ENCODE measurements at regions not wholly inside any gene's neighbourhood (a gene's known extent, or its start where the extent isn't known, plus 50 kb on each side); places are given as distances from the start of the nearest gene placed in this dataset.

DNA sequence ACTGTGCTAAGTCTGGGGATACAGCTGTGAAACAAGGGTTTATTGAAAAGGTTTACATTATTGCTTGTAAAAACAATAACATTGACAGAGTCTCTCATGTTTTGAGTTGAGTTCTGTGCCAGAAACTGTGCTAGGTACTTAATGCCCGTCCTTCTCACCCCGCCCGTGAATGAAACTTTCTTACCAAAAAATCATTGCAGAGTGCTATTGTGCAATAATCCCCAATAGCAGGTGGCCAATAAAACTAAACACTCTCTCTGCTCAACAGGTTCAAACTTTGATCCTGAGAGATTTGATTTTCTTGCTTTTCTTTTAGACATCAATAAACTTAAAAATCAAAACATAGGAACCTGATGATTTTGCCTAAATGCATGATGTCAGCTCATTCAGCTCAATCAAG is 441.6 kb downstream of the HAPSTR1 start:
- TF ChIP-seq, protein P1, sequence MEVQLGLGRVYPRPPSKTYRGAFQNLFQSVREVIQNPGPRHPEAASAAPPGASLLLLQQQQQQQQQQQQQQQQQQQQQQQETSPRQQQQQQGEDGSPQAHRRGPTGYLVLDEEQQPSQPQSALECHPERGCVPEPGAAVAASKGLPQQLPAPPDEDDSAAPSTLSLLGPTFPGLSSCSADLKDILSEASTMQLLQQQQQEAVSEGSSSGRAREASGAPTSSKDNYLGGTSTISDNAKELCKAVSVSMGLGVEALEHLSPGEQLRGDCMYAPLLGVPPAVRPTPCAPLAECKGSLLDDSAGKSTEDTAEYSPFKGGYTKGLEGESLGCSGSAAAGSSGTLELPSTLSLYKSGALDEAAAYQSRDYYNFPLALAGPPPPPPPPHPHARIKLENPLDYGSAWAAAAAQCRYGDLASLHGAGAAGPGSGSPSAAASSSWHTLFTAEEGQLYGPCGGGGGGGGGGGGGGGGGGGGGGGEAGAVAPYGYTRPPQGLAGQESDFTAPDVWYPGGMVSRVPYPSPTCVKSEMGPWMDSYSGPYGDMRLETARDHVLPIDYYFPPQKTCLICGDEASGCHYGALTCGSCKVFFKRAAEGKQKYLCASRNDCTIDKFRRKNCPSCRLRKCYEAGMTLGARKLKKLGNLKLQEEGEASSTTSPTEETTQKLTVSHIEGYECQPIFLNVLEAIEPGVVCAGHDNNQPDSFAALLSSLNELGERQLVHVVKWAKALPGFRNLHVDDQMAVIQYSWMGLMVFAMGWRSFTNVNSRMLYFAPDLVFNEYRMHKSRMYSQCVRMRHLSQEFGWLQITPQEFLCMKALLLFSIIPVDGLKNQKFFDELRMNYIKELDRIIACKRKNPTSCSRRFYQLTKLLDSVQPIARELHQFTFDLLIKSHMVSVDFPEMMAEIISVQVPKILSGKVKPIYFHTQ (CRISPR knock-in tag; IDR thresholded peaks at IDR 0.05), result no peak
- TF ChIP-seq RELA (CRISPR knock-in tag; IDR thresholded peaks at IDR 0.05; ENCODE audit: borderline replicate concordance) (no peak), JUN (CRISPR knock-in tag; IDR thresholded peaks at IDR 0.05) (no peak), RORB (CRISPR knock-in tag; IDR thresholded peaks at IDR 0.05) (no peak), GRHL2 (CRISPR knock-in tag; IDR thresholded peaks at IDR 0.05; ENCODE audit: insufficient replicate concordance, severe bottlenecking) (no peak), ZNF138 (CRISPR knock-in tag; conservative IDR thresholded peaks at IDR 0.05) (no peak), NFATC4 (CRISPR knock-in tag; IDR thresholded peaks at IDR 0.05) (no peak), SOX15 (CRISPR knock-in tag; IDR thresholded peaks at IDR 0.05) (no peak), GABPB1 (CRISPR knock-in tag; IDR thresholded peaks at IDR 0.05) (no peak), GTF2I (CRISPR knock-in tag; conservative IDR thresholded peaks at IDR 0.05) (no peak), CREB1 (CRISPR knock-in tag; IDR thresholded peaks at IDR 0.05) (no peak), TEAD4 (CRISPR knock-in tag; IDR thresholded peaks at IDR 0.05) (no peak)
- TF ChIP-seq, protein P2, sequence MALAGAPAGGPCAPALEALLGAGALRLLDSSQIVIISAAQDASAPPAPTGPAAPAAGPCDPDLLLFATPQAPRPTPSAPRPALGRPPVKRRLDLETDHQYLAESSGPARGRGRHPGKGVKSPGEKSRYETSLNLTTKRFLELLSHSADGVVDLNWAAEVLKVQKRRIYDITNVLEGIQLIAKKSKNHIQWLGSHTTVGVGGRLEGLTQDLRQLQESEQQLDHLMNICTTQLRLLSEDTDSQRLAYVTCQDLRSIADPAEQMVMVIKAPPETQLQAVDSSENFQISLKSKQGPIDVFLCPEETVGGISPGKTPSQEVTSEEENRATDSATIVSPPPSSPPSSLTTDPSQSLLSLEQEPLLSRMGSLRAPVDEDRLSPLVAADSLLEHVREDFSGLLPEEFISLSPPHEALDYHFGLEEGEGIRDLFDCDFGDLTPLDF (CRISPR knock-in tag; IDR thresholded peaks at IDR 0.05), result no peak
- TF ChIP-seq, protein P3, sequence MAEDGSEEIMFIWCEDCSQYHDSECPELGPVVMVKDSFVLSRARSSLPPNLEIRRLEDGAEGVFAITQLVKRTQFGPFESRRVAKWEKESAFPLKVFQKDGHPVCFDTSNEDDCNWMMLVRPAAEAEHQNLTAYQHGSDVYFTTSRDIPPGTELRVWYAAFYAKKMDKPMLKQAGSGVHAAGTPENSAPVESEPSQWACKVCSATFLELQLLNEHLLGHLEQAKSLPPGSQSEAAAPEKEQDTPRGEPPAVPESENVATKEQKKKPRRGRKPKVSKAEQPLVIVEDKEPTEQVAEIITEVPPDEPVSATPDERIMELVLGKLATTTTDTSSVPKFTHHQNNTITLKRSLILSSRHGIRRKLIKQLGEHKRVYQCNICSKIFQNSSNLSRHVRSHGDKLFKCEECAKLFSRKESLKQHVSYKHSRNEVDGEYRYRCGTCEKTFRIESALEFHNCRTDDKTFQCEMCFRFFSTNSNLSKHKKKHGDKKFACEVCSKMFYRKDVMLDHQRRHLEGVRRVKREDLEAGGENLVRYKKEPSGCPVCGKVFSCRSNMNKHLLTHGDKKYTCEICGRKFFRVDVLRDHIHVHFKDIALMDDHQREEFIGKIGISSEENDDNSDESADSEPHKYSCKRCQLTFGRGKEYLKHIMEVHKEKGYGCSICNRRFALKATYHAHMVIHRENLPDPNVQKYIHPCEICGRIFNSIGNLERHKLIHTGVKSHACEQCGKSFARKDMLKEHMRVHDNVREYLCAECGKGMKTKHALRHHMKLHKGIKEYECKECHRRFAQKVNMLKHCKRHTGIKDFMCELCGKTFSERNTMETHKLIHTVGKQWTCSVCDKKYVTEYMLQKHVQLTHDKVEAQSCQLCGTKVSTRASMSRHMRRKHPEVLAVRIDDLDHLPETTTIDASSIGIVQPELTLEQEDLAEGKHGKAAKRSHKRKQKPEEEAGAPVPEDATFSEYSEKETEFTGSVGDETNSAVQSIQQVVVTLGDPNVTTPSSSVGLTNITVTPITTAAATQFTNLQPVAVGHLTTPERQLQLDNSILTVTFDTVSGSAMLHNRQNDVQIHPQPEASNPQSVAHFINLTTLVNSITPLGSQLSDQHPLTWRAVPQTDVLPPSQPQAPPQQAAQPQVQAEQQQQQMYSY (CRISPR knock-in tag; IDR thresholded peaks at IDR 0.05), result no peak
- TF ChIP-seq, protein P4, sequence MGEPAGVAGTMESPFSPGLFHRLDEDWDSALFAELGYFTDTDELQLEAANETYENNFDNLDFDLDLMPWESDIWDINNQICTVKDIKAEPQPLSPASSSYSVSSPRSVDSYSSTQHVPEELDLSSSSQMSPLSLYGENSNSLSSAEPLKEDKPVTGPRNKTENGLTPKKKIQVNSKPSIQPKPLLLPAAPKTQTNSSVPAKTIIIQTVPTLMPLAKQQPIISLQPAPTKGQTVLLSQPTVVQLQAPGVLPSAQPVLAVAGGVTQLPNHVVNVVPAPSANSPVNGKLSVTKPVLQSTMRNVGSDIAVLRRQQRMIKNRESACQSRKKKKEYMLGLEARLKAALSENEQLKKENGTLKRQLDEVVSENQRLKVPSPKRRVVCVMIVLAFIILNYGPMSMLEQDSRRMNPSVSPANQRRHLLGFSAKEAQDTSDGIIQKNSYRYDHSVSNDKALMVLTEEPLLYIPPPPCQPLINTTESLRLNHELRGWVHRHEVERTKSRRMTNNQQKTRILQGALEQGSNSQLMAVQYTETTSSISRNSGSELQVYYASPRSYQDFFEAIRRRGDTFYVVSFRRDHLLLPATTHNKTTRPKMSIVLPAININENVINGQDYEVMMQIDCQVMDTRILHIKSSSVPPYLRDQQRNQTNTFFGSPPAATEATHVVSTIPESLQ (CRISPR knock-in tag; IDR thresholded peaks at IDR 0.05), result no peak
- TF ChIP-seq, protein P5, sequence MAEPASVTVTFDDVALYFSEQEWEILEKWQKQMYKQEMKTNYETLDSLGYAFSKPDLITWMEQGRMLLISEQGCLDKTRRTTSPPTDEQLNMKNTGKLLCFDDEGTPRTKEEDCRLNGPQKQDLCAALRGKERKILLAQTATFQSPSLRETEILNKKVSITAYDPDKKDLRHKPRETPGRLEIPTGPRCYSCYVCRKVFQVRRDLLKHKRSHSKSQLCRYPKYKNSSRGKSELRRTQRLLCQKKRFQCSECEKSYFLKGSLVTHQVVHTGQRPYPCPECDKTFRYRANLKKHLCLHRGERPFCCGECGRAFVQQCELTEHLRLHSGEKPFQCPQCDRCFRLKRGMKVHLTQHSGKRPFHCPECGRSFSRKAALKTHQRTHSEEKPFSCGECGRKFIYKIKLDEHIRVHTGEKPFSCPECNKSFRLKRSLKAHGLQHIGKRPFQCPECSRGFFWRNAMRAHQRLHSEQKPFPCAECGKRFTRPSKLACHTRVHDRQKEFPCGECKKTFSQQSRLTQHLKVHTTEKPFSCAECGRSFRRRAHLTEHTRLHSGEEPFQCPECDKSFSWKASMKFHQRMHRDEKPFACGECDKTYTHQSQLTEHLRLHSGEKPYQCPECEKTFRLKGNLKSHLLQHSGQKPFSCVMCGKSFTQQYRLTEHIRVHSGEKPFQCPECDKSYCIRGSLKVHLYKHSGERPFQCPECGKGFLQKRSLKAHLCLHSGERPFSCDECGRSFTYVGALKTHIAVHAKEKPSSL (CRISPR knock-in tag; conservative IDR thresholded peaks at IDR 0.05), result no peak
- TF ChIP-seq, protein P6, sequence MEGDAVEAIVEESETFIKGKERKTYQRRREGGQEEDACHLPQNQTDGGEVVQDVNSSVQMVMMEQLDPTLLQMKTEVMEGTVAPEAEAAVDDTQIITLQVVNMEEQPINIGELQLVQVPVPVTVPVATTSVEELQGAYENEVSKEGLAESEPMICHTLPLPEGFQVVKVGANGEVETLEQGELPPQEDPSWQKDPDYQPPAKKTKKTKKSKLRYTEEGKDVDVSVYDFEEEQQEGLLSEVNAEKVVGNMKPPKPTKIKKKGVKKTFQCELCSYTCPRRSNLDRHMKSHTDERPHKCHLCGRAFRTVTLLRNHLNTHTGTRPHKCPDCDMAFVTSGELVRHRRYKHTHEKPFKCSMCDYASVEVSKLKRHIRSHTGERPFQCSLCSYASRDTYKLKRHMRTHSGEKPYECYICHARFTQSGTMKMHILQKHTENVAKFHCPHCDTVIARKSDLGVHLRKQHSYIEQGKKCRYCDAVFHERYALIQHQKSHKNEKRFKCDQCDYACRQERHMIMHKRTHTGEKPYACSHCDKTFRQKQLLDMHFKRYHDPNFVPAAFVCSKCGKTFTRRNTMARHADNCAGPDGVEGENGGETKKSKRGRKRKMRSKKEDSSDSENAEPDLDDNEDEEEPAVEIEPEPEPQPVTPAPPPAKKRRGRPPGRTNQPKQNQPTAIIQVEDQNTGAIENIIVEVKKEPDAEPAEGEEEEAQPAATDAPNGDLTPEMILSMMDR (IDR thresholded peaks at IDR 0.05), result no peak
- TF ChIP-seq, protein P7, sequence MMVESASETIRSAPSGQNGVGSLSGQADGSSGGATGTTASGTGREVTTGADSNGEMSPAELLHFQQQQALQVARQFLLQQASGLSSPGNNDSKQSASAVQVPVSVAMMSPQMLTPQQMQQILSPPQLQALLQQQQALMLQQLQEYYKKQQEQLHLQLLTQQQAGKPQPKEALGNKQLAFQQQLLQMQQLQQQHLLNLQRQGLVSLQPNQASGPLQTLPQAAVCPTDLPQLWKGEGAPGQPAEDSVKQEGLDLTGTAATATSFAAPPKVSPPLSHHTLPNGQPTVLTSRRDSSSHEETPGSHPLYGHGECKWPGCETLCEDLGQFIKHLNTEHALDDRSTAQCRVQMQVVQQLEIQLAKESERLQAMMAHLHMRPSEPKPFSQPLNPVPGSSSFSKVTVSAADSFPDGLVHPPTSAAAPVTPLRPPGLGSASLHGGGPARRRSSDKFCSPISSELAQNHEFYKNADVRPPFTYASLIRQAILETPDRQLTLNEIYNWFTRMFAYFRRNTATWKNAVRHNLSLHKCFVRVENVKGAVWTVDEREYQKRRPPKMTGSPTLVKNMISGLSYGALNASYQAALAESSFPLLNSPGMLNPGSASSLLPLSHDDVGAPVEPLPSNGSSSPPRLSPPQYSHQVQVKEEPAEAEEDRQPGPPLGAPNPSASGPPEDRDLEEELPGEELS (CRISPR knock-in tag; IDR thresholded peaks at IDR 0.05), result no peak
- TF ChIP-seq, protein P8, sequence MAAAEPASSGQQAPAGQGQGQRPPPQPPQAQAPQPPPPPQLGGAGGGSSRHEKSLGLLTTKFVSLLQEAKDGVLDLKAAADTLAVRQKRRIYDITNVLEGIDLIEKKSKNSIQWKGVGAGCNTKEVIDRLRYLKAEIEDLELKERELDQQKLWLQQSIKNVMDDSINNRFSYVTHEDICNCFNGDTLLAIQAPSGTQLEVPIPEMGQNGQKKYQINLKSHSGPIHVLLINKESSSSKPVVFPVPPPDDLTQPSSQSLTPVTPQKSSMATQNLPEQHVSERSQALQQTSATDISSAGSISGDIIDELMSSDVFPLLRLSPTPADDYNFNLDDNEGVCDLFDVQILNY (CRISPR knock-in tag; IDR thresholded peaks at IDR 0.05), result no peak
- H3K36me3 Mint-ChIP-seq, result peaks cover 5% of the 10 kb centered on the region
- CTCF ChIA-PET, result no interaction called here
- POLR2A ChIA-PET, result no interaction called here
- no peak for DNase-seq (ENCODE audit: low spot score)
- peaks cover 11% of the 10 kb centered on the region for H3K27me3 Mint-ChIP-seq (ENCODE audit: low read depth)
- no peak overlapping the region for H3K27ac Mint-ChIP-seq
- H3K9me3 Mint-ChIP-seq, result peaks cover 17% of the 10 kb centered on the region
- ATAC-seq, result no peak
- H3K4me1 Mint-ChIP-seq, result peaks cover 20% of the 10 kb centered on the region
- no peak overlapping the region for H3K4me3 Mint-ChIP-seq

Measured in WTC11 (cell line).